ENCODE measurements at regions not wholly inside any gene's neighbourhood (a gene's known extent, or its start where the extent isn't known, plus 50 kb on each side); places are given as distances from the start of the nearest gene placed in this dataset.

DNA sequence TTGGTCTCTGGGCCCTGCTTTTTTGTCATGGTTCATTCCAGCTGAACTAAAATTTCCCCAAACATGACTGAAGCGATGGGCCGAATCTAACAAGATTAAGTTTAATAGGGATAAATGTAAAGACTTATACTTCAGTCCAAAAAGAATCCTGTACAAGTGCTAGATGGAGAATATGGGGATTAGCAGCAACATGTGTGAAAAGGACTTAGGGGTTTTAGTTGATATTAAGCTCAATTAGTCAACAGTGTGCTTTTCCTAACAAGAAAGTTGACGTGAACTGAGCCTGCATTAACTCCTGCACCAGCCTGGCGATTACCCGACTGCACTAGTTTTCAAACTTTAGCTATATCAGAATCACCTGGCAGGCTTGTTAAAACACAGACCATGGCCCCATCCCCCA, 61.0 kb upstream of the BBX start:
- Histone ChIP-seq H3K4me2 (ENCODE audit: control insufficient read depth, insufficient read depth) (no peak overlapping the region), H4K20me1 (ENCODE audit: control insufficient read depth, insufficient read depth) (no peaks in the 10 kb centered on the region), H3K9ac (ENCODE audit: control insufficient read depth, insufficient read depth, low read length) (no peak overlapping the region), H3K27ac (ENCODE audit: control insufficient read depth, insufficient read depth) (no peak overlapping the region), H3K4me3 (no peak overlapping the region), H3K36me3 (ENCODE audit: control insufficient read depth in 2 of 2, insufficient read depth in 2 of 2, low read length in 1 of 2) (no peaks in the 10 kb centered on the region), H3K79me2 (ENCODE audit: control insufficient read depth, insufficient read depth, low read length) (no peaks in the 10 kb centered on the region), H3K9me3 (replicated peaks; ENCODE audit: control insufficient read depth, insufficient read depth, low read length) (no peaks in the 10 kb centered on the region), H3K27me3 (replicated peaks in 1 of 2; ENCODE audit: control insufficient read depth in 2 of 2, insufficient read depth in 2 of 2, low read length in 1 of 2) (no peaks in the 10 kb centered on the region; a peak in 1 of 4 replicates), H2AFZ (ENCODE audit: control insufficient read depth, low read depth, low read length) (no peak overlapping the region), H3K4me1 (ENCODE audit: control insufficient read depth, insufficient read depth, low read length) (no peaks in the 10 kb centered on the region)
- 77% methylated on average over 5 of the region's 5 CpGs for WGBS (ENCODE audit: insufficient coverage, insufficient replicate concordance, low lambda C conversion rate, missing lambda C conversion rate)
- SMC1A ChIA-PET (ENCODE audit: uncharacterized antibody, unreplicated experiment) = no interaction called here
- CTCF ChIA-PET = interaction anchor here (1.0 to 1.4 kb wide), 2 partner anchors 20 to 32 kb away, joined by 3 read pairs; no protein-coding TSS in a partner anchor
- RAD21 ChIA-PET (ENCODE audit: unreplicated experiment) = no interaction called here
- no peak for FAIRE-seq
- DNase-seq (ENCODE audit: low read depth, low spot score) = no peak
- in situ Hi-C loops (cut with MboI) (no loop called here), intact Hi-C loops (cut with micrococcal nuclease; ENCODE audit: unreplicated experiment) (no loop called here)
- TF ChIP-seq IKZF2 (IDR thresholded peaks at IDR 0.05) (no peak), FOXM1 (IDR thresholded peaks at IDR 0.05; ENCODE audit: low read depth, low read length) (no peak), RAD21 (IDR thresholded peaks at IDR 0.05; ENCODE audit: insufficient read depth, low read depth, low read length) (no peak)
- BruUV-seq (replicated peaks) = no TSS peak
- ATAC-seq = no peak
- POLR2A ChIA-PET = no interaction called here

DNA sequence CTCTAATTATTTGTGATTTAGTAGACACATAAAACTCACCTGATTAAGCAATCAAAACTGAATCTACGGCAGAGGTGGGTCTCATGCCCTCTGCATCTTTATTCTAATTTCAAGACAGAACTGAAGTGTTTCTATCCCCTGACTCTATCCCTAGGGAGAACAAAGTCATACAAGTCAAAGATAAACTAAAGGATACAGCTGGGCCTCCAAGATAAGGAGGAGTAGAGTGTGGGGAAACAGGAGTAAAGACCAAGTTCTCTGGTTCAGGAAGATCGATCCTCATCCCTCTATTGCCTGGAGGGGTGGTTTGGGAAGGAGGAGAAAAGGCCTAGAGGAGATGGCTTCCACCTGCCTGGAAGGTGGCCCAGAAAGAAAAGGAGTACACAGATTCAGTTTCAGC, 58.7 kb upstream of the BBX start:
- H3K4me1 ChIP-seq (ENCODE audit: control insufficient read depth, insufficient read depth, low read length) = no peaks in the 10 kb centered on the region
- H3K4me3 ChIP-seq = no peak overlapping the region
- 62% methylated on average over 2 of the region's 2 CpGs for WGBS (ENCODE audit: insufficient coverage, insufficient replicate concordance, low lambda C conversion rate, missing lambda C conversion rate)
- ATAC-seq (no peak), DNase-seq (ENCODE audit: low read depth, low spot score) (no peak), FAIRE-seq (no peak)
- no peaks in the 10 kb centered on the region for H3K36me3 ChIP-seq (ENCODE audit: control insufficient read depth in 2 of 2, insufficient read depth in 2 of 2, low read length in 1 of 2)
- RAD21 ChIA-PET (ENCODE audit: unreplicated experiment) = no interaction called here
- no peak overlapping the region for H3K4me2 ChIP-seq (ENCODE audit: control insufficient read depth, insufficient read depth)
- in situ Hi-C loops (cut with MboI) (no loop called here), intact Hi-C loops (cut with micrococcal nuclease; ENCODE audit: unreplicated experiment) (no loop called here)
- H3K27me3 ChIP-seq (replicated peaks in 1 of 2; ENCODE audit: control insufficient read depth in 2 of 2, insufficient read depth in 2 of 2, low read length in 1 of 2) = no peaks in the 10 kb centered on the region
- CTCF ChIA-PET = interaction anchor here (0.7 kb wide), 1 partner anchor 33 kb away, joined by 3 read pairs; no protein-coding TSS in a partner anchor
- POLR2A ChIA-PET = no interaction called here
- no peak overlapping the region for H3K27ac ChIP-seq (ENCODE audit: control insufficient read depth, insufficient read depth)
- H3K9ac ChIP-seq (ENCODE audit: control insufficient read depth, insufficient read depth, low read length) = no peak overlapping the region
- no TSS peak for BruUV-seq (replicated peaks)
- H3K79me2 ChIP-seq (ENCODE audit: control insufficient read depth, insufficient read depth, low read length) = no peaks in the 10 kb centered on the region
- SMC1A ChIA-PET (ENCODE audit: uncharacterized antibody, unreplicated experiment) = no interaction called here
- no peak overlapping the region for H2AFZ ChIP-seq (ENCODE audit: control insufficient read depth, low read depth, low read length)
- no peaks in the 10 kb centered on the region for H3K9me3 ChIP-seq (replicated peaks; ENCODE audit: control insufficient read depth, insufficient read depth, low read length)
- no peaks in the 10 kb centered on the region for H4K20me1 ChIP-seq (ENCODE audit: control insufficient read depth, insufficient read depth)
- no peak for TF ChIP-seq EED (IDR thresholded peaks at IDR 0.05; ENCODE audit: low read depth)
- no peak for TF ChIP-seq HCFC1 (IDR thresholded peaks at IDR 0.05; ENCODE audit: low read length)
- TF ChIP-seq NFXL1 (IDR thresholded peaks at IDR 0.05; ENCODE audit: borderline replicate concordance) = no peak
- TF ChIP-seq SUZ12 (IDR thresholded peaks at IDR 0.05; ENCODE audit: unreplicated experiment) = no peak
- no peak for TF ChIP-seq PML (IDR thresholded peaks at IDR 0.05; ENCODE audit: low read length)
- TF ChIP-seq RFX5 (IDR thresholded peaks at IDR 0.05; ENCODE audit: low read depth, low read length) = no peak
- no peak for TF ChIP-seq EP300 (IDR thresholded peaks at IDR 0.05; ENCODE audit: borderline replicate concordance in 1 of 2, control insufficient read depth in 1 of 2, low read depth in 2 of 2, low read length in 2 of 2)
- TF ChIP-seq MEF2A (IDR thresholded peaks at IDR 0.05; ENCODE audit: insufficient read depth, low read depth, low read length) = no peak
- TF ChIP-seq PAX5 (IDR thresholded peaks at IDR 0.05; ENCODE audit: borderline replicate concordance, low read depth, low read length) = no peak
- TF ChIP-seq CBX5 (IDR thresholded peaks at IDR 0.05; ENCODE audit: low read depth) = no peak
- no peak for TF ChIP-seq NFIC (IDR thresholded peaks at IDR 0.05; ENCODE audit: low read depth, low read length)
- TF ChIP-seq IKZF2 (IDR thresholded peaks at IDR 0.05) = no peak
- no peak for TF ChIP-seq CHD1 (IDR thresholded peaks at IDR 0.05; ENCODE audit: low read depth, low read length)
- TF ChIP-seq SP1 (IDR thresholded peaks at IDR 0.05; ENCODE audit: low read depth, low read length) = no peak
- no peak for TF ChIP-seq ETV6 (conservative IDR thresholded peaks at IDR 0.05 in 1 of 2, IDR thresholded peaks at IDR 0.05 in 1 of 2; ENCODE audit: borderline replicate concordance in 1 of 2, low read depth in 1 of 2)

Measured in GM12878 (cell line).